ENCODE measurements at regions not wholly inside any gene's neighbourhood (a gene's known extent, or its start where the extent isn't known, plus 50 kb on each side); places are given as distances from the start of the nearest gene placed in this dataset.

DNA sequence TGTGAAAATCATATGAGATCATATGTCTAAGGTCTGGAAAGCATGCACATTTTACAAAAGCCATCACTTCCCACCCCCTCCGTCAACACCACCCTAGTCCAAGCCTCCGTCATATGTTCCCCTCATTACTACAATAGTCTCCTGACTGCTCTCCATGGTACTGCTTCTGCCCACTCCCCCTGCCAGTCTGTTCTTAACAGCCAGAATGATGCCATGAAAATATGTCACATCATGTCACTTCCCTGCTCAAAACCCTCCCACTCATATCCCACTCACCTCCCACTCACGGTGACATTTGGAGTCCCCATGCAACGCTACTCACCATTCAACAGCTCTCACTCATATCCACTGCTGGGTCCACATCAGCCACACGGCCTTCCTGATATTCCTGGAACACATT, 432.3 kb downstream of the XYLT1 start:
- TF ChIP-seq, protein P1, sequence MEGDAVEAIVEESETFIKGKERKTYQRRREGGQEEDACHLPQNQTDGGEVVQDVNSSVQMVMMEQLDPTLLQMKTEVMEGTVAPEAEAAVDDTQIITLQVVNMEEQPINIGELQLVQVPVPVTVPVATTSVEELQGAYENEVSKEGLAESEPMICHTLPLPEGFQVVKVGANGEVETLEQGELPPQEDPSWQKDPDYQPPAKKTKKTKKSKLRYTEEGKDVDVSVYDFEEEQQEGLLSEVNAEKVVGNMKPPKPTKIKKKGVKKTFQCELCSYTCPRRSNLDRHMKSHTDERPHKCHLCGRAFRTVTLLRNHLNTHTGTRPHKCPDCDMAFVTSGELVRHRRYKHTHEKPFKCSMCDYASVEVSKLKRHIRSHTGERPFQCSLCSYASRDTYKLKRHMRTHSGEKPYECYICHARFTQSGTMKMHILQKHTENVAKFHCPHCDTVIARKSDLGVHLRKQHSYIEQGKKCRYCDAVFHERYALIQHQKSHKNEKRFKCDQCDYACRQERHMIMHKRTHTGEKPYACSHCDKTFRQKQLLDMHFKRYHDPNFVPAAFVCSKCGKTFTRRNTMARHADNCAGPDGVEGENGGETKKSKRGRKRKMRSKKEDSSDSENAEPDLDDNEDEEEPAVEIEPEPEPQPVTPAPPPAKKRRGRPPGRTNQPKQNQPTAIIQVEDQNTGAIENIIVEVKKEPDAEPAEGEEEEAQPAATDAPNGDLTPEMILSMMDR (IDR thresholded peaks at IDR 0.05): no peak
- no peak for TF ChIP-seq POLR2A (IDR thresholded peaks at IDR 0.05)
